GM23338 (cell line): ENCODE measurements at regions not wholly inside any gene's neighbourhood (a gene's known extent, or its start where the extent isn't known, plus 50 kb on each side); places are given as distances from the start of the nearest gene placed in this dataset.
A peak's percentile ranks its signal among the peaks of the same experiment; 100 is the strongest.

Source experiments
- ATAC-seq: fragments of 200-7000 bp; cut with Tn5 transposase; 3 replicates; pipeline ENCODE4 v1.9.1; 2020
- DNase-seq: peaks from one replicate; pipeline ENCODE4 v3.0.0-alpha.2; 2015; ENCODE audit warnings: low spot score
- H2AFZ ChIP-seq: fragments of 200-600 bp; sonication (generic); 2 replicates; pipeline ENCODE4 v1.8.0; 2016; ENCODE audit warnings: antibody characterized with exemption, mild to moderate bottlenecking, moderate library complexity
- H3F3A ChIP-seq: fragments of 200-600 bp; sonication (generic); replicated peaks from 2 replicates; pipeline ENCODE4 v1.8.0; 2017; ENCODE audit warnings: antibody characterized with exemption, mixed run types, low read depth
- H3K27ac ChIP-seq: fragments of 200-600 bp; sonication (generic); 2 replicates; pipeline ENCODE4 v1.6.1; 2016; ENCODE audit warnings: low read depth
- H3K27me3 ChIP-seq: fragments of 200-600 bp; sonication (generic); 2 replicates; pipeline ENCODE4 v1.8.0; 2016; ENCODE audit warnings: mild to moderate bottlenecking, mixed run types, moderate library complexity; ENCODE audit not compliant: insufficient read depth
- H3K36me3 ChIP-seq: fragments of 200-600 bp; sonication (generic); 2 replicates; pipeline ENCODE4 v1.8.0; 2016; ENCODE audit warnings: mild to moderate bottlenecking; ENCODE audit not compliant: insufficient read depth
- H3K4me1 ChIP-seq: fragments of 200-600 bp; sonication (generic); 2 replicates; pipeline ENCODE4 v1.8.0; 2016; ENCODE audit warnings: mild to moderate bottlenecking, moderate library complexity; ENCODE audit not compliant: insufficient read depth
- H3K4me2 ChIP-seq: fragments of 200-600 bp; sonication (generic); 2 replicates; pipeline ENCODE4 v1.7.1; 2017; ENCODE audit warnings: mixed run types
- H3K4me3 ChIP-seq: fragments of 200-600 bp; sonication (generic); 2 replicates; pipeline ENCODE4 v1.6.1; 2016; ENCODE audit warnings: mixed run types
- H3K79me2 ChIP-seq: fragments of 200-600 bp; sonication (generic); replicated peaks from 2 replicates; pipeline ENCODE4 v1.8.0; 2017; ENCODE audit warnings: mild to moderate bottlenecking; ENCODE audit not compliant: insufficient read depth
- H3K9me2 ChIP-seq: fragments of 200-600 bp; sonication (generic); 2 replicates; pipeline ENCODE4 v1.8.0; 2017; ENCODE audit not compliant: insufficient read depth
- H4K20me1 ChIP-seq: fragments of 200-600 bp; sonication (generic); replicated peaks from 2 replicates; pipeline ENCODE4 v1.8.0; 2017; ENCODE audit warnings: mild to moderate bottlenecking; ENCODE audit not compliant: insufficient read depth
- H3K27ac Mint-ChIP-seq: 2 replicates; pipeline ENCODE4 v1.8.0; 2020; ENCODE audit warnings: inconsistent platforms, mild to moderate bottlenecking, moderate library complexity, mixed read lengths
- H3K27me3 Mint-ChIP-seq: 3 replicates; pipeline ENCODE4 v1.8.0; 2022; ENCODE audit warnings: low read depth, mild to moderate bottlenecking, moderate library complexity, mixed read lengths, inconsistent platforms; ENCODE audit not compliant: insufficient read depth, poor library complexity
- H3K36me3 Mint-ChIP-seq: 3 replicates; pipeline ENCODE4 v1.8.0; 2021; ENCODE audit warnings: low read depth, mild to moderate bottlenecking, inconsistent platforms, moderate library complexity, mixed read lengths
- H3K4me1 Mint-ChIP-seq: 3 replicates; pipeline ENCODE4 v1.8.0; 2020; ENCODE audit warnings: mild to moderate bottlenecking, inconsistent platforms, mixed read lengths
- H3K4me3 Mint-ChIP-seq: 3 replicates; pipeline ENCODE4 v1.8.0; 2021; ENCODE audit warnings: moderate library complexity, mild to moderate bottlenecking, inconsistent platforms, mixed read lengths
- H3K9me3 Mint-ChIP-seq: 3 replicates; pipeline ENCODE4 v1.8.0; 2020; ENCODE audit warnings: moderate library complexity, mild to moderate bottlenecking, inconsistent platforms, mixed read lengths
- CTCF ChIP-seq, 2 experiments: fragments of 200-600 bp in 1 of 2; sonication (generic) in 1 of 2; conservative IDR thresholded peaks; 2 replicates each; pipeline versions ENCODE4 v1.5.1 to v1.6.1; 2016 to 2017; ENCODE audit warnings: antibody characterized with exemption in 2 of 2, low read depth in 2 of 2, mild to moderate bottlenecking in 2 of 2, moderate library complexity in 1 of 2
- JUNB ChIP-seq: IDR thresholded peaks from one replicate; pipeline ENCODE4 v1.6.1; 2016; ENCODE audit warnings: antibody characterized with exemption; ENCODE audit not compliant: unreplicated experiment
- NANOG ChIP-seq: IDR thresholded peaks from 2 replicates; pipeline ENCODE4 v1.6.1; 2016; ENCODE audit warnings: antibody characterized with exemption, borderline replicate concordance
- REST ChIP-seq: IDR thresholded peaks from one replicate; pipeline ENCODE4 v1.6.1; 2018; ENCODE audit warnings: antibody characterized with exemption; ENCODE audit not compliant: unreplicated experiment
- ZNF462 ChIP-seq: fragments of 250-450 bp; sonication (Bioruptor Pico); IDR thresholded peaks from 2 replicates; pipeline ENCODE4 v1.5.0; 2020; ENCODE audit warnings: mild to moderate bottlenecking, moderate library complexity
- TF ChIP-seq, protein P1 (sequence below): IDR thresholded peaks from 2 replicates; pipeline ENCODE4 v1.6.1; 2016; ENCODE audit warnings: antibody characterized with exemption

GRCh38 chr16:49121636-49122035 lies 160.0 kb downstream of the CBLN1 start (continued):
- TF ChIP-seq REST (no peak), CTCF (conservative IDR thresholded peaks at IDR 0.05; ENCODE audit: low read depth in 2 of 2) (no peak), JUNB (no peak), NANOG (no peak)
- TF ChIP-seq, protein P1, sequence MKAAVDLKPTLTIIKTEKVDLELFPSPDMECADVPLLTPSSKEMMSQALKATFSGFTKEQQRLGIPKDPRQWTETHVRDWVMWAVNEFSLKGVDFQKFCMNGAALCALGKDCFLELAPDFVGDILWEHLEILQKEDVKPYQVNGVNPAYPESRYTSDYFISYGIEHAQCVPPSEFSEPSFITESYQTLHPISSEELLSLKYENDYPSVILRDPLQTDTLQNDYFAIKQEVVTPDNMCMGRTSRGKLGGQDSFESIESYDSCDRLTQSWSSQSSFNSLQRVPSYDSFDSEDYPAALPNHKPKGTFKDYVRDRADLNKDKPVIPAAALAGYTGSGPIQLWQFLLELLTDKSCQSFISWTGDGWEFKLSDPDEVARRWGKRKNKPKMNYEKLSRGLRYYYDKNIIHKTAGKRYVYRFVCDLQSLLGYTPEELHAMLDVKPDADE = no peak

GRCh38 chr16:49120631-49121030 lies 161.0 kb downstream of the CBLN1 start:
- H4K20me1 ChIP-seq = no peaks in the 10 kb centered on the region
- Mint-ChIP-seq H3K4me1 (peaks cover 4% of the 10 kb centered on the region; the same call in 1 of the 3 replicates), H3K27ac (no peak overlapping the region), H3K36me3 (no peaks in the 10 kb centered on the region), H3K9me3 (no peaks in the 10 kb centered on the region), H3K4me3 (no peak overlapping the region), H3K27me3 (no peaks in the 10 kb centered on the region)
- H3F3A ChIP-seq = no peaks in the 10 kb centered on the region
- H3K36me3 ChIP-seq = no peaks in the 10 kb centered on the region
- no peaks in the 10 kb centered on the region for H3K79me2 ChIP-seq
- H3K27ac ChIP-seq = no peak overlapping the region
- peaks cover 11% of the 10 kb centered on the region for H3K9me2 ChIP-seq
- ATAC-seq = no peak
- TF ChIP-seq ZNF462 (CRISPR knock-in tag) (no peak), CTCF (conservative IDR thresholded peaks at IDR 0.05; ENCODE audit: low read depth in 2 of 2) (peak; percentile 23 to 49; a peak in 3 of 4 replicates)
- H3K27me3 ChIP-seq = no peaks in the 10 kb centered on the region
- no peaks in the 10 kb centered on the region for H3K4me1 ChIP-seq
- no peak overlapping the region for H3K4me3 ChIP-seq
- H3K4me2 ChIP-seq = no peak overlapping the region
- no peak overlapping the region for H2AFZ ChIP-seq
- DNase-seq = no peak
